ENCODE measurements at regions not wholly inside any gene's neighbourhood (a gene's known extent, or its start where the extent isn't known, plus 50 kb on each side); places are given as distances from the start of the nearest gene placed in this dataset.
A peak's percentile ranks its signal among the peaks of the same experiment; 100 is the strongest.
"Not testable (repeated sequence)": the region's sequence is repeated elsewhere in the genome, so short reads cannot be mapped to it uniquely, and the experiment has no call there.

DNA sequence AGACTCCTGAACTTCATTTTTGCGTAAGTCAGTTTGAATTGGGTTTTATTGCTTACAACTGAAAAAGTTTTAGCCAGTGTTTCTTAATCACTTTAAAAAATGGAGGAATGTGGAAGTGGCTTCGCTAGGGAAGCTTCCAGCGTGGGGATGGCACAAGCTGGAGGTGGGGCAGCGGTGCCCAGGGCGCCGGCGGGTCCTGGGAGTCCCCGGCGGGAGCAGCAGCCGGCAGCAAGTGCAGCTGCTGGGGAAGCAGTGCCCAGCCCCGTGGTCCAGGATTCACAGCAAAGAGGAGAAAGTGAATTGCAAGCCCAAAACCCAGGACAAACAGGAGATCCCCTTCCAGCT lies 301.8 kb upstream of the PROK2 start:
- DNase-seq: no peak

GRCh38 chr3:72086042-72086742 lies 301.2 kb upstream of the PROK2 start:
- no peak for DNase-seq

GRCh38 chr3:72085036-72085435 lies 300.1 kb upstream of the PROK2 start:
- no peak for DNase-seq

- no peak for DNase-seq
Measured at GRCh38 chr3:72082776-72083462, 298.0 kb upstream of the PROK2 start.

DNA sequence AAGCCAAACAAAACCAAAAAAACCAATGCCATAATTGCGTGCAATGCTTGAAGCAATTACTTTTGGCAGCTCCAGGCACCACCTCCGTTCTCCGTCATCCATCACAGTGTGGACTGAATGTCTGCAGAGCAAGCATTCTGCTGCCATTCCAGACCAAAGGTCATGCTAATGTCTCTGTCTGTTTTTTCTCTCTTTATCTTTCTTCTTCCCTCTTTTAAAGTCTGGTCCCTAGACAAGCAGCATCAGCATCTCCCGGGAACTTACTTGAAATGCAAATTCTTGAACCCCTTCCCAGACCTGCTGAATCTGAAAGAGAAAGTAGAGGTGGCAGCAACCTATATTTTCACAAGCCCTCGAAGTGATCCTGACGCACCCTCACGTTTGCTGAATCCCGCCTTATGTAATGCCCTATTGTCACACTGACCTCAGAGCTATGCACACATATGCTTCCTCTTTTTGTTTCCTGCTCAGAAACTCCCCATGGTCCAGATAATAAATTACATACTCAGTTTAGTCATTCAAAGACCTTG lies 297.3 kb upstream of the PROK2 start:
- no peak for DNase-seq

DNA sequence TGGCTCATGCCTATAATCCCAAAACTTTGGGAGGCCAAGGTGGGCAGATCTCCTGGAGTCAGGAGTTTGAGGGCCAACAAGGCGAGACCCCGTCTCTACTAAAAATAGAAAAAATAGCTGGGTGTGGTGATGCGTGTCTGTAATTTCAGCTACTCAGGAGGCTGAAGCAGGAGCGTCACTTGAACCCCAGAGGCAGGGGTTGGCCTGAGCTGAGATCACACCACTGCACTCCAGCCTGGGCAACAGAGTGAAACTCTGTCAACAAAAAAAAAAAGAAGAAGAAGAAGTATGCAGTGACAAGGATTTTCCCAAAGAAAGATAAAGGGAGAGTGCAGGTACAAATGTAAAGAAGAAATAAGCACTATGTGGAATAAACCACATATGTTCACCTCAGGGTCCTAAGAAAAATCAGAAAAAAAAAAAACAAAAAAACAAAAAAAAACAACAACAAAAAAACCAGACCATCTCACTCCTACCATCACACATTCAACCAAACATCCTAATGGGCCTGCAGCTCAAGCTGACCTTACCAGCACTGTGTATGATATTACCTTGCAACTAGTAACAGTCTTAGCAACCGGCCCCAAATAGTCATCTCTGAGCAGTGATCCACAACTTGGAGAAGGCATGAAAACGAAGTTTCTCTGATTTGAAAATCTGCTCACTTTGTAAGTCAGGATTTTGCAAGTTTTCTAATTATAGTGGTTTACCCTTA lies 296.7 kb upstream of the PROK2 start:
- no peak for DNase-seq

GRCh38 chr3:72080800-72081199 lies 295.9 kb upstream of the PROK2 start:
- DNase-seq: no peak

- DNase-seq: no peak
Measured at GRCh38 chr3:72080095-72080494, 295.1 kb upstream of the PROK2 start.

DNA sequence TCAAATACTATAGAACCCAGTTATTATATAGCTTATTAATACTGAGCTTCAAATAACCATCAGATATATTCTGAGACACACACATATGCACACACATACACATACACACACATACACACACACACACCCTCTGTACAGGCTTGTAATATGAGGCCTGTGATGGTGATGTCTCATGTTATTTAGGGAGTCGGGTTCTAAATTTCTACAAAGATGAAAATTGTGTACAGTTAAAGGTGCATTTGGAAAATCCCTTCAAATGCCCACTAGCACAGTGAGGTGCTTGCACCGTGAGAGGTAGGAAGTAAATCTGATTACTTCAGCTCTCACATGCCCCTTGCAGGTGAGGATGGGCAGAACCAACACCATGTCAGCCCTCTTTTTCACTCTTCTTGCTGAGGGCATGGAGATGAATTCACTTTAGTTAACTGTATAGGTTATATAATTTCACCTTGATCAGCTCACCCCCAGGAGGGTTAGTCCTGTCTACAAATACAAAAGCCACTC lies 294.5 kb upstream of the PROK2 start:
- DNase-seq: no peak

GRCh38 chr3:72078676-72079368 lies 293.9 kb upstream of the PROK2 start:
- DNase-seq: no peak

- DNase-seq: peak; percentile 43
Measured at GRCh38 chr3:72077473-72078259, 292.7 kb upstream of the PROK2 start.

GRCh38 chr3:72075848-72076247 lies 290.9 kb upstream of the PROK2 start:
- not testable (repeated sequence) for DNase-seq

DNA sequence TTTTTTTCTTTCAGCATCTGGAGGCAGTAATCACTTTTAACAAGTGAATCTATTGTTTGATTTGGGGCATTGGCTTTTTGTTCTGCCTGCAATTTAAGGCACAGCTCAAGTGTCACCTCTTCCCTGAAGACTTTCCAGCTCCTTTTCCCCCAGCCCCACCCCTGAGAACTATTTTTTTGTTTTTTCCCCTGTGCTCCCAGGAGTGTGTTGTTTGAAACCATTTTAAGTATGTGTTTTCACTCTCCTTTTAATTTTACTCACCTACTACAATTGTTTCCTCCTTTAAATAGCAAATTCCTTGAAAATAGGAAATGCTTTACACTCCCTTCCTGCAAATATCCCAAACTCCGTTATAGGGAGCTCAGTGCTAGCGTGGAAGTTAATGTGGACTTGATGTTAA lies 286.7 kb upstream of the PROK2 start:
- no peak for DNase-seq

DNA sequence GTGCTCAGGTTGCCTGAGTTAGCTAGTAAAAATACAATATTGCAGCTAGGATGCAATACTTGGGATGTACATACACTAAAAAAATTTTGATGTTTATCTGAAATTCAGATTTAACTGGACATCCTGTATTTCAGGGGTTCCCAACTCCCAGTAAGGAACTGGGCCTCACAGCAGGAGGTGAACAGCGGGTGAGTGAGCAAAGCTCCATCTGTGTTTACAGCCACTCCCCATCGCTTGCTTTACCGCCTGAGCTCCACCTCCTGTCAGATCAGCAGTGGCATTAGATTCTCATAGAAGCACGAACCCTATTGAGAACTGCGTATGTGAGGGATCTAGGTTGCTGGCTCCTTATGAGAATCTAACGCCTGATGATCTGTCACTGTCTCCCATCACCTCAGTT lies 285.1 kb upstream of the PROK2 start:
- no peak for DNase-seq

GRCh38 chr3:72069543-72069942 lies 284.6 kb upstream of the PROK2 start:
- no peak for DNase-seq

- DNase-seq: no peak
Measured at GRCh38 chr3:72068621-72069020, 283.7 kb upstream of the PROK2 start.

DNA sequence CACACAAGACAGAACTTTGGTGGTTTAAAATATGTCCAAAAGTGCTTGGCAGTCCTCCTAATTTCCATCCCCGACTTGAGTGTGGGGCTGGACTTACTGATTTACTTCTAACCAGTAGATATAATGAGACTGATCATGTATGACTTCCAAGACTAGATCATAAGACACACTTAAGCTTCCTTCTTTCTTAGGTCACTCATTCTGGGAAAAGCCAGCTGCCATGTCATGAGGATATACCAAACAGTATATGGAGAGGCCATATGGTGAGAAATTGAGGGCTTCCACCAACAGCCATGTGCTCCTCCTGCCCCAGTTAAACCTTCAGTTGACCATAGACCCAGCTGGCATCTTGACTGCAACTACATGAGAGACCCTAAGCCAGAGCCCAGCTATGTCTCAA lies 282.8 kb upstream of the PROK2 start:
- no peak for DNase-seq

- no peak for DNase-seq
Measured at GRCh38 chr3:72065872-72066641, 281.1 kb upstream of the PROK2 start.

- DNase-seq: no peak
Measured at GRCh38 chr3:72065236-72065635, 280.3 kb upstream of the PROK2 start.

- not testable (repeated sequence) for DNase-seq
Measured at GRCh38 chr3:72064727-72065126, 279.8 kb upstream of the PROK2 start.

DNA sequence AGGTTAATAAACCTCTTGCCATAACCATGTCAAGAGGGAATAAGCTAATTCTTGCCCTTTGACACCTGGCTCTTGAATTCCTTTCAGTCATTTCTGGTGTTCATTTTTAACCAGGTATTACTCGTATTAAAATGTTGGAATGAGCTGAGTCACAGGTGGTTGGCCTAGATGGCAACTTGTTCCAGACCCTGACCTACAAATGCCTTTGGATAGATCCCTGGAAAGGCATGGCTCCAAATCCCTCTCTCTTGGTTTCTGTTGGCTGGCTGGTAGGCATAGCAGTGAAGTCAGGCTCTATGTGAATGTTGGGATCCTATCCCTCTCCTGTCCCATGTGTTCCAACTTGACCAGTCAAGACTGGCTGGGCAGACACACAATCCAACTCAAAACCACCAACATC lies 277.1 kb upstream of the PROK2 start:
- DNase-seq: no peak
